ENCODE measurements at regions not wholly inside any gene's neighbourhood (a gene's known extent, or its start where the extent isn't known, plus 50 kb on each side); places are given as distances from the start of the nearest gene placed in this dataset.
A peak's percentile ranks its signal among the peaks of the same experiment; 100 is the strongest.
"Not testable (repeated sequence)": the region's sequence is repeated elsewhere in the genome, so short reads cannot be mapped to it uniquely, and the experiment has no call there.

- DNase-seq, result no peak
These were observed 354.9 kb upstream of the ADAMTS5 start for GRCh38 chr21:27321791-27322190.

GRCh38 chr21:27320868-27321267, 354.0 kb upstream of the ADAMTS5 start:
- no peak for DNase-seq

- DNase-seq, result not testable (repeated sequence)
These were observed 350.7 kb upstream of the ADAMTS5 start for GRCh38 chr21:27317601-27318000.

- no peak for DNase-seq
These were observed 348.5 kb upstream of the ADAMTS5 start for GRCh38 chr21:27315373-27315772.

GRCh38 chr21:27314131-27314530, 347.2 kb upstream of the ADAMTS5 start:
- peak; percentile 86 for DNase-seq

- DNase-seq, result peak; percentile 44
These were observed 340.2 kb upstream of the ADAMTS5 start for GRCh38 chr21:27306791-27307775.

GRCh38 chr21:27306206-27306605, 339.3 kb upstream of the ADAMTS5 start:
- DNase-seq, result no peak

GRCh38 chr21:27301220-27301619, 334.3 kb upstream of the ADAMTS5 start:
- peak; percentile 83 for DNase-seq

- peak; percentile 93 for DNase-seq
These were observed 333.9 kb upstream of the ADAMTS5 start for GRCh38 chr21:27300770-27301169.

- DNase-seq, result no peak
These were observed 331.6 kb upstream of the ADAMTS5 start for GRCh38 chr21:27298465-27298864.

GRCh38 chr21:27293239-27293638, 326.4 kb upstream of the ADAMTS5 start:
- DNase-seq, result no peak

GRCh38 chr21:27292783-27293182, 325.9 kb upstream of the ADAMTS5 start:
- no peak for DNase-seq

- DNase-seq, result no peak
These were observed 325.3 kb upstream of the ADAMTS5 start for GRCh38 chr21:27292229-27292628.

GRCh38 chr21:27291006-27291405, 324.1 kb upstream of the ADAMTS5 start:
- peak; percentile 31 for DNase-seq

GRCh38 chr21:27290028-27290427, 323.1 kb upstream of the ADAMTS5 start:
- DNase-seq, result no peak

- no peak for DNase-seq
These were observed 319.9 kb upstream of the ADAMTS5 start for GRCh38 chr21:27286760-27287159.

- DNase-seq, result peak; percentile 83
These were observed 310.2 kb upstream of the ADAMTS5 start for GRCh38 chr21:27277110-27277509.

GRCh38 chr21:27275294-27275927, 308.5 kb upstream of the ADAMTS5 start:
- peak; percentile 92 for DNase-seq

- peak; percentile 92 for DNase-seq
These were observed 302.8 kb upstream of the ADAMTS5 start for GRCh38 chr21:27269644-27270043.

- DNase-seq, result peak; percentile 85
These were observed 301.4 kb upstream of the ADAMTS5 start for GRCh38 chr21:27268290-27268689.

- DNase-seq, result no peak
These were observed 299.1 kb upstream of the ADAMTS5 start for GRCh38 chr21:27265949-27266348.

GRCh38 chr21:27265492-27265891, 298.6 kb upstream of the ADAMTS5 start:
- DNase-seq, result no peak

GRCh38 chr21:27261676-27262075, 294.8 kb upstream of the ADAMTS5 start:
- DNase-seq, result no peak

GRCh38 chr21:27260728-27261127, 293.8 kb upstream of the ADAMTS5 start:
- DNase-seq, result no peak

Data from fibroblast of skin of right quadriceps (primary cell).